ENCODE measurements at regions not wholly inside any gene's neighbourhood (a gene's known extent, or its start where the extent isn't known, plus 50 kb on each side); places are given as distances from the start of the nearest gene placed in this dataset.

GRCh38 chr6:156347656-156348055, 429.5 kb upstream of the ARID1B start:
- DNase-seq: no peak

- no peak for DNase-seq
Observed at GRCh38 chr6:156347246-156347645, 429.9 kb upstream of the ARID1B start.

DNA sequence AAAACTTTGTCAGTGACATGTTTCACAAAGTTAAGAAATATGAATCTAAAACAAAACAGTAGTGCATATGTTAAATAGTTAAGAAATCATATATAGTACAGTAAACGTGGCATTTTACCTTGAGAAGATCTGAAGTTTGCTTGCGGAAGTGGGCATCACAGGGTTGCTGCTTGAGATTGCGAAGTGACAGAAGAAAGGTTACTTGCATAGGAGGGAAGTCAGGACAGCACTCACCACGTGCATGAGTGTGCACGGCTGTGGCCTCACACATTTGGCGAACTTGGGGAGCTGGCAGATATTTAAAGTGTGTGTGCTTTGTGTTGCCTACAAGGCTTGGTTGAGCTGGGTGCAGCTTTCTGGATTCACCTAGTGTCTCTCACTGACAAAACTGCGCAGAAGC, 431.5 kb upstream of the ARID1B start:
- DNase-seq: no peak

DNA sequence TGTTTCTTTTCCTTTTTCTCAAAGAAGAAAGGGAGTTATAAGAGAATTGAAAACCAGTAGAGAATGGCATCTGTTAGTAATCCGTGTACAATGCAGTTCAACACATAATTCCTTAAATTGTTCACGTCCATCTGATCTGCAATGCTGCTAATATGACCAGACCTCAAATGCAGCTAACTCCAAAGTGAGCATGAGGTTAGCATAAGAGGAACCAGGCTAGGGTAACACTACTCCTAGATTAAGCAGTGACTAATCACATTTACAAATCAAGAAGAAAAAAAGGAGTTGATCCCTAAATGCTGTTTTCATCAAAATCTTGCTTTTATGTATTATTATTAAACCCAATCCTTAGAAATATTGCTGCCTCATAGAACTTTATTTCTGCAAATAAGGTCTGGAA, 432.7 kb upstream of the ARID1B start:
- DNase-seq: no peak

GRCh38 chr6:156337801-156338200, 439.4 kb upstream of the ARID1B start:
- no peak for DNase-seq

- no peak for DNase-seq
Observed at GRCh38 chr6:156336733-156337132, 440.4 kb upstream of the ARID1B start.

DNA sequence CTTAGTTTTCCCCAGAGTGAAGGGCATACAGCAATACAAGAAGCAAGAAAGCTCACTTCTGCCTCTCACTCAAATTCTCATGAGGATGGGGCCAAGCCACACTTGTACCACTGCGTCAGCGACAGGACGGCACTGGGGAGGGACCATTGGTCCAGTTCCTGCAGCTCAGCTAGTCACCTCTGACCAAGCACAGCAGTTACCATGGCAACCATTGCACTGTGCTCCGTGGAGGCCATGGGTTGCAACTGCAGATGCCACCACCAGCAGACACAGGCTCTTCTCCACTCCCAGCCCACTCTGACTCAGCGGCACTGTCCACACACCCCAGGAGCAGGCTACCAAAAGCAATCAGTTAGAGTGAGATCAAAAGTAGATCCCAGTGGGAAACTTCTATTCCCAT, 441.1 kb upstream of the ARID1B start:
- no peak for DNase-seq

DNA sequence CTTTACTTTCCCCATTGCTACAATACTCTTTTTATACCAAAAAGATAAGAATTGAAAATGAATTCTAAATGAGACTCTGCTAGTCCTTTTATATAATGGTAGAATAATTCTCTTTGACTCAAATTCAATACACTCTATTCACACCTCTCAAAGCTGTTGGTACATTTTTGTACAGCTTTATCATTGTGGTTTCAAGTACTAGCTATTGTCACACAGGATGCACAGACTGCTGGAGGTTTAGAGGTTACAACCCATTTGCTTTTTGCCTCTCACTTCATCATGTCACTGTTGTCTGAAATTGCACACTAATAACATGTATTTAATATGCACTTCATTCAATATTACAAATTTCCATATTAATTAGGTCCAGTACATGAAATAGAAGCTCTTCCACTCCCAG, 442.2 kb upstream of the ARID1B start:
- DNase-seq: no peak

- no peak for DNase-seq
Observed at GRCh38 chr6:156319707-156320106, 457.5 kb upstream of the ARID1B start.

GRCh38 chr6:156316583-156317125, 460.5 kb upstream of the ARID1B start:
- no peak for DNase-seq

DNA sequence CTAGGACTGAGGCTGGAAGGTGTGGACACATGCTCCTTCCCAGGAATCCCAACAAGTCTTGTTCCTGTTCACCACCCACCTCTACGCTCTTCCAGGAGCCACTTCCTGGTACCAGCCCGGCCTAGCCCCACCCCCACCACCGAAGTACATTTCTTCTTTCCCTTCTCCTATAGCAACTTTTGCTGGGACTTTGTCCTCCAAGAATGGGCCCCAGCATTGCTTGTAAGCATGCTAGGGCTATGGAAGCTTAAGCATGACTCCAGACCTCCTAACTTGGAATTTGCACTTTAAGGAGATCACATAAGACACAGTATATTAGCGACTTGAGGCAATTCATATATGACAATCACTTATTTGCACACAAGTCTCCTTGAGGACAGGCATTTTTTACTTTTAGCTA, 462.0 kb upstream of the ARID1B start:
- DNase-seq: no peak

DNA sequence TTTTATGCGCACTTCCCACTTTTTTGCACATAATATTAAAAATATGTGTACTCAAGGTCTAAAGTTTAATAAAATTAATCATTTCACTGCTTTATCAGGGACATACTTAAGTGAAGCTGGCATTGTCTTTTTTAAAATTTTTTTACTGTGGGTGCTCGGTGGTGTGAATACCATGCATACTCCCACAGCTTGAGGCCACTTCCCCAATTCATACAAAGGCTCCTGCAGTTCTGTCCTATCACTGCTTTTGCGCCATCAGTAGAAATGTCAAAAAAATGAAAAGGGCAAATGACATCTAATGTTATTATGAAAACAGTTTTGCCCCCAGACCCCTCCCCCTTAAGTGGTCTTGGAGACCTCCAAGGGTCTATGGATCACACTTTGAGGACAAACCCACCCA, 464.1 kb upstream of the ARID1B start:
- no peak for DNase-seq

DNA sequence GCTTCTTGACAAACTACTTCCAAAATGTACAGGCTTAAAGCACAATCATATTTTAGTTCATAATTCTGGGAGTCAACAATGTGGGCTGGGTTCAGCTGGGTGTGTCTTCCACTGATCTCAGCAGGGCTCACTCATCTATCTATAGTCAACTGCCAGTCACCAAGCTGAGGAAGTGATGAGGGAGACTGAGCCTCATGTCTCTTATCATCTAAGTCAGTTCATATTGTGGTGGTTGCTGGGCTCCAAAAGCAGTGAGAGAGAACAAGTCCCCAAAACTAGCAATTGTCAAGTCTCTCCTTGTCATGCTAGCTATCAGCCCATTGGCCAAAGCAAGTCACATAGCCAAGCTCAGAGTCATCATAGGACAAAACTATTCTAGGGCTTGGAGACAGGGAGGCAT, 465.9 kb upstream of the ARID1B start:
- DNase-seq: no peak

DNA sequence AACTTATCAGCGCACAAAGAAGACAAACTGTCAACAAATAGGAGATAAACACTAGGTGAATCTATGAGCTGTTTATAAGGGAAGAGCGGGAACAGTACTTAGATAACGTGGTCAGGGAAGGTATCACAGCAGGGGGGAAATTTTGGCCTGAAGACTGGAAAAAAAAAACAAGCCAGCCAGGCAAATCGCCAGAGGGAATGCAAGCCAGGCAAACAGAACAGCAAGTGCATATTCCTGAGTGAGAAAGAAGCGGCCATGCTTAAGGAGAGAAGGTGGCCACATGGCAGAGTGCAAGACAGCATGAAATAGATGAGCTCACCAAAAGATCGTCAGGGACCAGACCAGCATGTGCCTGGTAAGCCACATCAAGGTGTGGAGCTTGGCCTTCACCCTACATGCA, 466.5 kb upstream of the ARID1B start:
- DNase-seq: no peak

- DNase-seq: no peak
Observed at GRCh38 chr6:156309017-156309416, 468.2 kb upstream of the ARID1B start.

DNA sequence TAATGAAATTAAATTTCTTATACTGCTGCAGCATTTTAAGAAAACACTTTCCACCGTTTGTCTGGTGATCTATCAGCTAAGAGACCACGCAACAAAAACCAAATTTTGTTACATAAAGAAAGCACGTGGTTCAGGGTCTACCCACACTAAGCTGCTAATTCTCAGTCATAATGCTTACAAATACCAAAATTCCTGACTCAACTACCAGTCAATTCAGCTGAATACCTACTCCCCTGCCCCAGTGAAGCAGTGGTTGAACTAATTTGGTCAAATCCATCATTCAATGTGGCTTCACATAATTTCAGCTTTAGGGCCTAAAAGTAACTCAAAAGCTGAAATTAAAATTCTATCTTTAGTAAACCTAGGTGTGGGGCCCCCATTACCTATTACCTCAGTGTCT, 468.6 kb upstream of the ARID1B start:
- no peak for DNase-seq

DNA sequence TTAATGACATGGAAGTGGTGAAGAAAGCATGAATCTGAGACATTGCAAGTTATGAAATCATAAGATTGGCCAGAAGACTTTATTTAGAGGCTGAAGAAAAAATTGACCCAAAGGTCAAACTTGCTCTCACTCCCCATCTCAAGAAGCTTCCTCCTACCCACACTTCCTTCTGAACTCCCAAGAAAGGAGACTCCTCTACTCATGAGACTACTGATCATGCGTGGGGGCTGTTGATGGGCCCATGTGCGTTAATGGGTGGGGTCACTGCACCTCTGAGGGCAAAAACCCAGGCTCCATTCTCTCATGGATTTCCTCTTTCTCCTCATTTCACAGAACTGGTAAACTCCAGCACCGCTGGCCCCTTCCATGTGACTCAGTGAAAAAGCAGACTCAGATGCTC, 470.6 kb upstream of the ARID1B start:
- DNase-seq: no peak

- no peak for DNase-seq
Observed at GRCh38 chr6:156283091-156283490, 494.1 kb upstream of the ARID1B start.

GRCh38 chr6:156282087-156282486, 495.1 kb upstream of the ARID1B start:
- DNase-seq: no peak

GRCh38 chr6:156281266-156281665, 495.9 kb upstream of the ARID1B start:
- DNase-seq: no peak

- no peak for DNase-seq
Observed at GRCh38 chr6:156280065-156280464, 497.1 kb upstream of the ARID1B start.

GRCh38 chr6:156279261-156279969, 497.8 kb upstream of the ARID1B start:
- DNase-seq: no peak

DNA sequence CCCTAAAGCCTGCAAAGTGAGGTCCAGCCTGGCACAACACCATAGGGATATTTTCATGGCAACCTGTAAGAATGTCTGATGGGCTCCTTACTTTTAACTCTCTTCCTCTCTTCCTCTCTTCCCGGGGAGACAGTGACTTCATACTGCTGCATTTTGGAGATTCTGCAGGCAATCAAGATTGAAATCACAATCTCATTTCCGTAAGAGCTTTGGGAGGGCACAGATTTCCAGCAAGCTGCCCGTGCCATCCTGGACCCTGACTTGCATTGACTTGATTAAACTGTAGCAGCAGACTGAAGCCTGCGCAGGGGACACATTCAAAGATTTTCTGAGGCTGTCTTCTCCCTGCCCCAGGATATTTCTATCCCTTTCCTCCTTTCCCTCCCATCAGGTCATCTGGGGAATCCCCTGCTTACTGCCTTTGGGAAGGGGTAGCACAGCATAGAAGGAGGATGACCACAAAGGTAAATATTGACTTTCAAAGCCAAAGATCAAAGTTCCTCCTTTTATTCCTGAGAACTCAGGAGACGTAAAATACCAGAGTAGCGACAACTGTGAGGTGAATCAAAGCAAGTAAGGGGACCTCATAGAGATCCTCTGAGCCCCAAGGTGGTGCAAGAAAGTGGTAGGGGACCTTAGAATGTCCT, 504.0 kb upstream of the ARID1B start:
- no peak for DNase-seq

- no peak for DNase-seq
Observed at GRCh38 chr6:156269751-156270369, 507.3 kb upstream of the ARID1B start.

All from activated CD4-positive, alpha-beta T cell treated with anti-CD3 and anti-CD28 coated beads for 1 hour (primary cell).